GM12892 (cell line): ENCODE measurements at regions not wholly inside any gene's neighbourhood (a gene's known extent, or its start where the extent isn't known, plus 50 kb on each side); places are given as distances from the start of the nearest gene placed in this dataset.

ENCODE experiments used
- POLR2A ChIP-seq: IDR thresholded peaks from 2 replicates; pipeline ENCODE4 v1.6.1; 2011; ENCODE audit warnings: low read depth, low read length, control low read depth
- POLR2AphosphoS5 ChIP-seq: IDR thresholded peaks from 2 replicates; pipeline ENCODE4 v1.6.1; 2011; ENCODE audit warnings: low read depth, low read length, control low read depth
- TAF1 ChIP-seq: IDR thresholded peaks from 2 replicates; pipeline ENCODE4 v1.6.1; 2011; ENCODE audit warnings: low read depth, mild to moderate bottlenecking, control low read depth, low read length, borderline replicate concordance

GRCh38 chr6:19682859-19683258 is 154.3 kb upstream of the ID4 start:
- TF ChIP-seq POLR2A (no peak), POLR2AphosphoS5 (no peak), TAF1 (no peak)
